IMR-90 (cell line): ENCODE measurements at regions not wholly inside any gene's neighbourhood (a gene's known extent, or its start where the extent isn't known, plus 50 kb on each side); places are given as distances from the start of the nearest gene placed in this dataset.

Experiments
- ATAC-seq: fragments of 200-7000 bp; cut with Tn5 transposase; 2 replicates; pipeline ENCODE4 v1.9.1; 2020; ENCODE audit warnings: low read depth, mild to moderate bottlenecking, moderate library complexity
- BruUV-seq: library from RNA; stranded (reverse); fragments of 400-500 nt; replicated peaks from 2 replicates; lab custom pipeline; 2021; lab: Mats Ljungman, UMichigan
- CTCF ChIA-PET: fragments of 300-600 bp; formaldehyde crosslinking; extraction: SDS; loops from one replicate; lab custom pipeline; 2021; ENCODE audit warnings: antibody characterized with exemption; lab: Yijun Ruan, JAX
- POLR2A ChIA-PET: fragments of 300-600 bp; sonication (Branson Sonifier 250); formaldehyde crosslinking; loops from one replicate; lab custom pipeline; 2022; ENCODE audit warnings: antibody characterized with exemption; ENCODE audit not compliant: unreplicated experiment; lab: Charles Lee
- DNase-seq: peaks from one replicate; pipeline ENCODE4 v3.0.0; 2013
- H2AFZ ChIP-seq: replicated peaks from 2 replicates; pipeline ENCODE3; 2013; ENCODE audit warnings: low read length, mild to moderate bottlenecking; ENCODE audit not compliant: poor library complexity
- H2AK5ac ChIP-seq: 2 replicates; pipeline ENCODE4 v1.6.1; 2013; ENCODE audit warnings: low read depth, low read length, inconsistent platforms
- H2AK9ac ChIP-seq: replicated peaks from 2 replicates; pipeline ENCODE3; 2013; ENCODE audit warnings: mild to moderate bottlenecking, low read depth, low read length, moderate library complexity; ENCODE audit not compliant: poor library complexity
- H2BK120ac ChIP-seq: 2 replicates; pipeline ENCODE4 v1.6.1; 2013; ENCODE audit warnings: low read depth, low read length, inconsistent platforms
- H2BK15ac ChIP-seq: 3 replicates; pipeline ENCODE4 v1.6.1; 2013; ENCODE audit warnings: low read depth, low read length, inconsistent platforms
- H2BK20ac ChIP-seq: 2 replicates; pipeline ENCODE4 v1.6.1; 2013; ENCODE audit warnings: low read depth, mild to moderate bottlenecking, inconsistent platforms, low read length, moderate library complexity
- H2BK5ac ChIP-seq: 2 replicates; pipeline ENCODE4 v1.6.1; 2013; ENCODE audit warnings: mild to moderate bottlenecking, low read depth, low read length, inconsistent platforms; ENCODE audit not compliant: poor library complexity, severe bottlenecking
- H3K14ac ChIP-seq: replicated peaks from 2 replicates; pipeline ENCODE4 v1.6.1; 2013; ENCODE audit warnings: low read depth, low read length, inconsistent platforms
- H3K18ac ChIP-seq: 2 replicates; pipeline ENCODE4 v1.6.1; 2013; ENCODE audit warnings: low read depth, low read length, control low read depth
- H3K23ac ChIP-seq: 2 replicates; pipeline ENCODE4 v1.6.1; 2013; ENCODE audit warnings: low read depth, low read length, inconsistent platforms
- H3K27ac ChIP-seq: 2 replicates; pipeline ENCODE4 v1.5.1; 2013; ENCODE audit warnings: mild to moderate bottlenecking, control low read depth, low read length; ENCODE audit not compliant: insufficient read depth
- H3K27me3 ChIP-seq: 2 replicates; pipeline ENCODE4 v1.6.1; 2013; ENCODE audit warnings: low read length; ENCODE audit not compliant: control insufficient read depth, insufficient read depth
- H3K36me3 ChIP-seq: 2 replicates; pipeline ENCODE4 v1.6.1; 2013; ENCODE audit warnings: low read length, mixed read lengths; ENCODE audit not compliant: control insufficient read depth, insufficient read depth
- H3K4ac ChIP-seq: 2 replicates; pipeline ENCODE4 v1.6.1; 2013; ENCODE audit warnings: low read depth, low read length, inconsistent platforms
- H3K4me1 ChIP-seq: 2 replicates; pipeline ENCODE4 v1.6.1; 2013; ENCODE audit warnings: low read length, mixed read lengths; ENCODE audit not compliant: control insufficient read depth, insufficient read depth
- H3K4me2 ChIP-seq: 2 replicates; pipeline ENCODE4 v1.6.1; 2013; ENCODE audit warnings: low read depth, mild to moderate bottlenecking, control low read depth, low read length, moderate library complexity
- H3K4me3 ChIP-seq: 2 replicates; pipeline ENCODE4 v1.5.1; 2013; ENCODE audit warnings: low read depth, mild to moderate bottlenecking, control low read depth, low read length, moderate library complexity; ENCODE audit not compliant: insufficient read depth
- H3K56ac ChIP-seq: 2 replicates; pipeline ENCODE4 v1.6.1; 2013; ENCODE audit warnings: low read length, inconsistent platforms; ENCODE audit not compliant: insufficient read depth; ENCODE audit errors: extremely low read depth
- H3K79me1 ChIP-seq, 2 experiments: 2 replicates each; pipeline ENCODE4 v1.6.1; 2013; ENCODE audit warnings: low read length in 2 of 2, inconsistent platforms in 1 of 2, low read depth in 1 of 2
- H3K9ac ChIP-seq: 2 replicates; pipeline ENCODE4 v1.6.1; 2013; ENCODE audit warnings: low read depth, low read length, control low read depth
- H3K9me1 ChIP-seq: 2 replicates; pipeline ENCODE4 v1.6.1; 2013; ENCODE audit warnings: low read length, inconsistent platforms; ENCODE audit not compliant: insufficient read depth
- H3K9me3 ChIP-seq: 2 replicates; pipeline ENCODE4 v1.6.1; 2013; ENCODE audit warnings: low read length; ENCODE audit not compliant: control insufficient read depth, insufficient read depth
- H4K20me1 ChIP-seq: 2 replicates; pipeline ENCODE4 v1.6.1; 2013; ENCODE audit warnings: low read length, inconsistent platforms; ENCODE audit not compliant: insufficient read depth
- H4K5ac ChIP-seq: 2 replicates; pipeline ENCODE4 v1.6.1; 2013; ENCODE audit warnings: mild to moderate bottlenecking, low read depth, low read length, control low read depth
- H4K8ac ChIP-seq, 2 experiments: 2 replicates each; pipeline ENCODE4 v1.6.1; 2013; ENCODE audit warnings: low read depth in 2 of 2, low read length in 2 of 2, control low read depth in 1 of 2, inconsistent platforms in 1 of 2
- H4K91ac ChIP-seq: 2 replicates; pipeline ENCODE4 v1.6.1; 2013; ENCODE audit warnings: low read depth, low read length, inconsistent platforms; ENCODE audit not compliant: insufficient read depth
- BHLHE40 ChIP-seq: fragments of 150-350 bp; IDR thresholded peaks from 2 replicates; pipeline ENCODE4 v1.6.1; 2016; ENCODE audit warnings: mild to moderate bottlenecking, low read depth, low read length
- CEBPB ChIP-seq: IDR thresholded peaks from 2 replicates; pipeline ENCODE4 v1.6.1; 2012; ENCODE audit warnings: low read depth, low read length, improper control_type of control experiment
- CHD1 ChIP-seq: IDR thresholded peaks from 2 replicates; pipeline ENCODE4 v1.6.1; 2012; ENCODE audit warnings: low read depth, low read length, improper control_type of control experiment
- ELK1 ChIP-seq: fragments of 150-350 bp; IDR thresholded peaks from 2 replicates; pipeline ENCODE4 v1.6.1; 2016; ENCODE audit warnings: low read depth, mild to moderate bottlenecking, low read length, moderate library complexity, borderline replicate concordance
- FOS ChIP-seq: fragments of 150-350 bp; IDR thresholded peaks from 2 replicates; pipeline ENCODE4 v1.6.1; 2016; ENCODE audit warnings: low read depth, low read length
- MAFK ChIP-seq: IDR thresholded peaks from 2 replicates; pipeline ENCODE4 v1.6.1; 2012; ENCODE audit warnings: low read depth, low read length, improper control_type of control experiment
- MAZ ChIP-seq: IDR thresholded peaks from 2 replicates; pipeline ENCODE4 v1.6.1; 2012; ENCODE audit warnings: low read depth, mild to moderate bottlenecking, low read length, improper control_type of control experiment, moderate library complexity, borderline replicate concordance
- MXI1 ChIP-seq: IDR thresholded peaks from 2 replicates; pipeline ENCODE4 v1.6.1; 2012; ENCODE audit warnings: low read depth, mild to moderate bottlenecking, low read length, moderate library complexity, borderline replicate concordance
- NFE2L2 ChIP-seq: fragments of 150-350 bp; IDR thresholded peaks from 2 replicates; pipeline ENCODE4 v1.6.1; 2016; ENCODE audit warnings: low read depth, mild to moderate bottlenecking, low read length
- POLR2A ChIP-seq: IDR thresholded peaks from 2 replicates; pipeline ENCODE4 v1.6.1; 2012; ENCODE audit warnings: mild to moderate bottlenecking, low read depth, low read length
- RAD21 ChIP-seq: IDR thresholded peaks from 2 replicates; pipeline ENCODE4 v1.6.1; 2012; ENCODE audit warnings: low read length, improper control_type of control experiment
- RCOR1 ChIP-seq: IDR thresholded peaks from 2 replicates; pipeline ENCODE4 v1.6.1; 2012; ENCODE audit warnings: mild to moderate bottlenecking, low read length, improper control_type of control experiment; ENCODE audit not compliant: insufficient replicate concordance
- RFX5 ChIP-seq: IDR thresholded peaks from 2 replicates; pipeline ENCODE4 v1.8.0; 2012; ENCODE audit warnings: low read depth, mild to moderate bottlenecking, low read length, moderate library complexity
- SMC3 ChIP-seq: fragments of 150-350 bp; IDR thresholded peaks from 2 replicates; pipeline ENCODE4 v1.6.1; 2016; ENCODE audit warnings: low read depth, mild to moderate bottlenecking, antibody characterized with exemption, low read length, moderate library complexity
- USF2 ChIP-seq: fragments of 150-350 bp; IDR thresholded peaks from 2 replicates; pipeline ENCODE4 v1.6.1; 2017; ENCODE audit warnings: mild to moderate bottlenecking, antibody characterized with exemption, low read length, low read depth
- WGBS, 2 experiments: methylation state at CpG; one replicate each; pipeline versions ENCODE4 v1.1.5 to v1.1.7; 2013; ENCODE audit warnings: missing lambda C conversion rate in 2 of 2; ENCODE audit not compliant: insufficient read length in 1 of 2; ENCODE audit errors: extremely low coverage in 2 of 2; 5-methylcytosine and 5-hydroxymethylcytosine counted together
- dilution Hi-C: fragments of 300-500 bp; cut with HindIII; formaldehyde crosslinking; loops from one replicate; pipeline ENCODE4 v1.14.3; 2018; ENCODE audit warnings: low sequenced_read_pairs; ENCODE audit not compliant: unreplicated experiment
- in situ Hi-C: fragments of 300-500 bp; cut with MboI; formaldehyde crosslinking; loops from 3 replicates; pipeline ENCODE4 v1.14.3; 2019; ENCODE audit warnings: low sequenced_read_pairs, inconsistent platforms, mixed read lengths
- intact Hi-C: fragments of 100-400 bp; cut with micrococcal nuclease; formaldehyde crosslinking; loops from 2 replicates; pipeline ENCODE4 v1.10.0; 2022
- TF ChIP-seq, protein P1 (sequence below): conservative IDR thresholded peaks from 2 replicates; pipeline ENCODE4 v1.5.1; 2012; ENCODE audit warnings: mild to moderate bottlenecking, low read depth, low read length, improper control_type of control experiment

DNA sequence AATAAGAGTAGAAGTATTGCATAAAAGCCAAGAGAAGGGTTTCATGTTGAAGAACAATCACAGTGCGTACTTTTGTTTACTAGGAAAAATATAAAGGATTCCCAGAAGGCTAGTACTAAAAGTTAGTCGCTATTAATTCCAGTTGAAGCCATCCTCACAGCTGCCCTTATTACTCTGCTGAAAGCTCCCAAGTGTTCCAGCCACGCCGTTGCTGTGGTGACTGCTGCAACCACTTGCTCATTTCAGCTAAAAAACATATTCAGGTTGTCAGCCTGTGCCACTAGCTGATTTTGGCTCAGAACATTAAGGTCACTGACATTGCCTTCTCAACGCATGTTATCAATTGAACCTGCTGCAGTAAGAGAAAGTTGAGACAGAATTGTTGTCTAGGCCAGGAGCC lies 87.1 kb upstream of the FNDC3A start:
- CTCF ChIA-PET = no interaction called here
- Histone ChIP-seq H3K36me3 (no peaks in the 10 kb centered on the region), H3K4me2 (no peak overlapping the region), H3K9me3 (no peaks in the 10 kb centered on the region), H3K9me1 (no peaks in the 10 kb centered on the region), H3K79me1 (no peaks in the 10 kb centered on the region), H3K9ac (no peak overlapping the region), H3K56ac (no peak overlapping the region), H2BK20ac (no peak overlapping the region), H3K4me1 (peaks cover 3% of the 10 kb centered on the region; the same call in 1 of the 2 replicates), H4K8ac (no peak overlapping the region), H3K14ac (no peak overlapping the region), H2AK9ac (no peak overlapping the region), H2AK5ac (no peak overlapping the region), H3K4me3 (no peak overlapping the region), H4K5ac (no peak overlapping the region), H2BK120ac (no peak overlapping the region), H3K23ac (no peak overlapping the region), H4K20me1 (no peaks in the 10 kb centered on the region), H2BK15ac (no peak overlapping the region), H3K27me3 (no peaks in the 10 kb centered on the region), H3K4ac (no peak overlapping the region), H4K91ac (no peak overlapping the region), H2BK5ac (no peak overlapping the region), H2AFZ (no peak overlapping the region), H3K18ac (no peak overlapping the region), H3K27ac (no peak overlapping the region)
- ATAC-seq = no peak
- in situ Hi-C loops (no loop called here), intact Hi-C loops (no loop called here), dilution Hi-C loops (no loop called here)
- BruUV-seq = no TSS peak
- POLR2A ChIA-PET = no interaction called here
- TF ChIP-seq MAZ (no peak), RCOR1 (no peak), CEBPB (no peak), NFE2L2 (no peak), CHD1 (no peak), ELK1 (no peak), RFX5 (no peak), MXI1 (no peak), SMC3 (no peak), USF2 (no peak), POLR2A (no peak), RAD21 (no peak), BHLHE40 (no peak), MAFK (no peak), FOS (no peak)
- TF ChIP-seq, protein P1, sequence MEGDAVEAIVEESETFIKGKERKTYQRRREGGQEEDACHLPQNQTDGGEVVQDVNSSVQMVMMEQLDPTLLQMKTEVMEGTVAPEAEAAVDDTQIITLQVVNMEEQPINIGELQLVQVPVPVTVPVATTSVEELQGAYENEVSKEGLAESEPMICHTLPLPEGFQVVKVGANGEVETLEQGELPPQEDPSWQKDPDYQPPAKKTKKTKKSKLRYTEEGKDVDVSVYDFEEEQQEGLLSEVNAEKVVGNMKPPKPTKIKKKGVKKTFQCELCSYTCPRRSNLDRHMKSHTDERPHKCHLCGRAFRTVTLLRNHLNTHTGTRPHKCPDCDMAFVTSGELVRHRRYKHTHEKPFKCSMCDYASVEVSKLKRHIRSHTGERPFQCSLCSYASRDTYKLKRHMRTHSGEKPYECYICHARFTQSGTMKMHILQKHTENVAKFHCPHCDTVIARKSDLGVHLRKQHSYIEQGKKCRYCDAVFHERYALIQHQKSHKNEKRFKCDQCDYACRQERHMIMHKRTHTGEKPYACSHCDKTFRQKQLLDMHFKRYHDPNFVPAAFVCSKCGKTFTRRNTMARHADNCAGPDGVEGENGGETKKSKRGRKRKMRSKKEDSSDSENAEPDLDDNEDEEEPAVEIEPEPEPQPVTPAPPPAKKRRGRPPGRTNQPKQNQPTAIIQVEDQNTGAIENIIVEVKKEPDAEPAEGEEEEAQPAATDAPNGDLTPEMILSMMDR = no peak
- DNase-seq = no peak
- WGBS, 2 experiments = 80% methylated on average over 1 of the region's 5 CpGs; no CpG with 5 or more reads in 1 of the 2 experiments
